Lower leg skin (tissue), 3 donors: ENCODE measurements at regions not wholly inside any gene's neighbourhood (a gene's known extent, or its start where the extent isn't known, plus 50 kb on each side); places are given as distances from the start of the nearest gene placed in this dataset.

Experiments
- CTCF ChIP-seq, 3 donors: fragments of 450-650 bp; IDR thresholded peaks; one replicate each; pipeline ENCODE4 v1.5.1; 2016; ENCODE audit warnings: antibody characterized with exemption in 3 of 3, mild to moderate bottlenecking in 3 of 3, moderate library complexity in 2 of 3
- POLR2A ChIP-seq, 2 donors: fragments of 450-650 bp; IDR thresholded peaks; one replicate each; pipeline ENCODE4 v1.6.1; 2016 to 2017; ENCODE audit warnings: antibody characterized with exemption in 2 of 2, mild to moderate bottlenecking in 1 of 2, moderate library complexity in 1 of 2

DNA sequence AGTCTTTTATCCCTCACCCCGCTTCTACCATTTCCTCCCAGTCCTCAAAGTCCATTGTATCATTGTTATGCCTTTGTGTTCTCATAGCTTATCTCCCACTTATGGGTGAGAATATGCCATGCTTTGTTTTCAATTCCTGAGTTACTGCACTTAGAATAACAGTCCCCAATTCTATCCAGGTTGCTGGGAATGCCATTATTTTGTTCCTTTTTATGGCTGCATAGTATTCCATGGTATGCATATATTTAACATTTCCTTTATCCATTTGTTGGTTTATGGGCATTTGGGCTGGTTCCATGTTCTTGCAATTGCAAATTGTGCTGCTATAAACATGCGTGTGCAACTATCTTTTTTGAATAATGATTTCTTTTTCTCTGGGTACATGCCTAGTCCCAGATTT is 114.9 kb downstream of the VPREB1 start:
- no peak for TF ChIP-seq CTCF (IDR thresholded peaks at IDR 0.05)
- TF ChIP-seq POLR2A (IDR thresholded peaks at IDR 0.05), result no peak
